ENCODE measurements at regions not wholly inside any gene's neighbourhood (a gene's known extent, or its start where the extent isn't known, plus 50 kb on each side); places are given as distances from the start of the nearest gene placed in this dataset.

- no peaks in the 10 kb centered on the region for H3K27me3 ChIP-seq (ENCODE audit: insufficient read depth, low read length)
- H3K27ac ChIP-seq (ENCODE audit: low read length): no peak overlapping the region
- peaks cover 32% of the 10 kb centered on the region for H3K9me3 ChIP-seq (ENCODE audit: insufficient read depth, low read depth, low read length)
- H3K9ac ChIP-seq (ENCODE audit: low read depth, low read length): no peak overlapping the region
- H3K4me1 ChIP-seq (ENCODE audit: insufficient read depth, low read length): no peaks in the 10 kb centered on the region
- H3K36me3 ChIP-seq (ENCODE audit: insufficient read depth, low read depth, low read length): no peaks in the 10 kb centered on the region
- no peak overlapping the region for H3K4me3 ChIP-seq (ENCODE audit: low read length)
Observed at GRCh38 chr2:125901278-125901677, 754.7 kb upstream of the GYPC start.

- Histone ChIP-seq H3K9me3 (ENCODE audit: insufficient read depth, low read depth, low read length) (no peaks in the 10 kb centered on the region), H3K36me3 (ENCODE audit: insufficient read depth, low read depth, low read length) (no peaks in the 10 kb centered on the region), H3K4me1 (ENCODE audit: insufficient read depth, low read length) (no peaks in the 10 kb centered on the region), H3K9ac (ENCODE audit: low read depth, low read length) (no peak overlapping the region), H3K4me3 (ENCODE audit: low read length) (no peak overlapping the region), H3K27me3 (ENCODE audit: insufficient read depth, low read length) (no peaks in the 10 kb centered on the region), H3K27ac (ENCODE audit: low read length) (no peak overlapping the region)
Observed at GRCh38 chr2:125925891-125926546, 729.9 kb upstream of the GYPC start.

- Histone ChIP-seq H3K4me1 (ENCODE audit: insufficient read depth, low read length) (no peaks in the 10 kb centered on the region), H3K27me3 (ENCODE audit: insufficient read depth, low read length) (no peaks in the 10 kb centered on the region), H3K36me3 (ENCODE audit: insufficient read depth, low read depth, low read length) (no peaks in the 10 kb centered on the region), H3K4me3 (ENCODE audit: low read length) (no peak overlapping the region), H3K9ac (ENCODE audit: low read depth, low read length) (no peak overlapping the region), H3K27ac (ENCODE audit: low read length) (no peak overlapping the region), H3K9me3 (ENCODE audit: insufficient read depth, low read depth, low read length) (peaks cover 4% of the 10 kb centered on the region; the same call in 1 of the 2 replicates)
Observed at GRCh38 chr2:125935559-125935958, 720.4 kb upstream of the GYPC start.

- Histone ChIP-seq H3K36me3 (ENCODE audit: insufficient read depth, low read depth, low read length) (no peaks in the 10 kb centered on the region), H3K4me3 (ENCODE audit: low read length) (no peak overlapping the region), H3K27me3 (ENCODE audit: insufficient read depth, low read length) (no peaks in the 10 kb centered on the region), H3K9ac (ENCODE audit: low read depth, low read length) (no peak overlapping the region), H3K4me1 (ENCODE audit: insufficient read depth, low read length) (no peaks in the 10 kb centered on the region), H3K9me3 (ENCODE audit: insufficient read depth, low read depth, low read length) (peaks cover 40% of the 10 kb centered on the region), H3K27ac (ENCODE audit: low read length) (no peak overlapping the region)
Observed at GRCh38 chr2:125942585-125943424, 713.2 kb upstream of the GYPC start.

GRCh38 chr2:125959047-125959446 is 696.9 kb upstream of the GYPC start:
- Histone ChIP-seq H3K36me3 (ENCODE audit: insufficient read depth, low read depth, low read length) (no peaks in the 10 kb centered on the region), H3K4me1 (ENCODE audit: insufficient read depth, low read length) (peaks cover 8% of the 10 kb centered on the region), H3K9me3 (ENCODE audit: insufficient read depth, low read depth, low read length) (peaks cover 5% of the 10 kb centered on the region; the same call in 1 of the 2 replicates), H3K27ac (ENCODE audit: low read length) (no peak overlapping the region), H3K27me3 (ENCODE audit: insufficient read depth, low read length) (peaks cover 51% of the 10 kb centered on the region), H3K9ac (ENCODE audit: low read depth, low read length) (no peak overlapping the region), H3K4me3 (ENCODE audit: low read length) (no peak overlapping the region)

GRCh38 chr2:125961739-125962138 is 694.2 kb upstream of the GYPC start:
- no peak overlapping the region for H3K4me3 ChIP-seq (ENCODE audit: low read length)
- H3K4me1 ChIP-seq (ENCODE audit: insufficient read depth, low read length): peaks cover 8% of the 10 kb centered on the region
- no peaks in the 10 kb centered on the region for H3K36me3 ChIP-seq (ENCODE audit: insufficient read depth, low read depth, low read length)
- H3K27ac ChIP-seq (ENCODE audit: low read length): no peak overlapping the region
- no peaks in the 10 kb centered on the region for H3K9me3 ChIP-seq (ENCODE audit: insufficient read depth, low read depth, low read length)
- peaks cover 51% of the 10 kb centered on the region for H3K27me3 ChIP-seq (ENCODE audit: insufficient read depth, low read length)
- H3K9ac ChIP-seq (ENCODE audit: low read depth, low read length): no peak overlapping the region

- Histone ChIP-seq H3K36me3 (ENCODE audit: insufficient read depth, low read depth, low read length) (no peaks in the 10 kb centered on the region), H3K27ac (ENCODE audit: low read length) (no peak overlapping the region), H3K4me1 (ENCODE audit: insufficient read depth, low read length) (no peaks in the 10 kb centered on the region), H3K9ac (ENCODE audit: low read depth, low read length) (no peak overlapping the region), H3K27me3 (ENCODE audit: insufficient read depth, low read length) (no peaks in the 10 kb centered on the region), H3K9me3 (ENCODE audit: insufficient read depth, low read depth, low read length) (no peaks in the 10 kb centered on the region), H3K4me3 (ENCODE audit: low read length) (no peak overlapping the region)
Observed at GRCh38 chr2:125979886-125980285, 676.1 kb upstream of the GYPC start.

GRCh38 chr2:125983364-125983763 is 672.6 kb upstream of the GYPC start:
- no peaks in the 10 kb centered on the region for H3K9me3 ChIP-seq (ENCODE audit: insufficient read depth, low read depth, low read length)
- no peak overlapping the region for H3K27ac ChIP-seq (ENCODE audit: low read length)
- no peak overlapping the region for H3K4me3 ChIP-seq (ENCODE audit: low read length)

GRCh38 chr2:126029316-126029715 is 626.6 kb upstream of the GYPC start:
- peaks cover 3% of the 10 kb centered on the region; the same call in 1 of the 2 replicates for H3K4me1 ChIP-seq (ENCODE audit: insufficient read depth, low read length)
- H3K9ac ChIP-seq (ENCODE audit: low read depth, low read length): no peak overlapping the region
- H3K9me3 ChIP-seq (ENCODE audit: insufficient read depth, low read depth, low read length): no peaks in the 10 kb centered on the region; the same call in 1 of the 2 replicates
- H3K27me3 ChIP-seq (ENCODE audit: insufficient read depth, low read length): no peaks in the 10 kb centered on the region
- no peak overlapping the region for H3K27ac ChIP-seq (ENCODE audit: low read length)
- H3K36me3 ChIP-seq (ENCODE audit: insufficient read depth, low read depth, low read length): no peaks in the 10 kb centered on the region
- no peak overlapping the region for H3K4me3 ChIP-seq (ENCODE audit: low read length)

More at GRCh38 chr2:125983364-125983763, 672.6 kb upstream of the GYPC start:
- Histone ChIP-seq H3K27me3 (ENCODE audit: insufficient read depth, low read length) (no peaks in the 10 kb centered on the region), H3K36me3 (ENCODE audit: insufficient read depth, low read depth, low read length) (no peaks in the 10 kb centered on the region), H3K4me1 (ENCODE audit: insufficient read depth, low read length) (no peaks in the 10 kb centered on the region), H3K9ac (ENCODE audit: low read depth, low read length) (no peak overlapping the region)

- H3K9ac ChIP-seq (ENCODE audit: low read depth, low read length): no peak overlapping the region
- H3K27ac ChIP-seq (ENCODE audit: low read length): no peak overlapping the region
- no peaks in the 10 kb centered on the region for H3K27me3 ChIP-seq (ENCODE audit: insufficient read depth, low read length)
- H3K9me3 ChIP-seq (ENCODE audit: insufficient read depth, low read depth, low read length): no peaks in the 10 kb centered on the region
- H3K4me3 ChIP-seq (ENCODE audit: low read length): no peak overlapping the region
- H3K36me3 ChIP-seq (ENCODE audit: insufficient read depth, low read depth, low read length): no peaks in the 10 kb centered on the region
- H3K4me1 ChIP-seq (ENCODE audit: insufficient read depth, low read length): no peaks in the 10 kb centered on the region
Observed at GRCh38 chr2:126038861-126039260, 617.1 kb upstream of the GYPC start.

- H3K36me3 ChIP-seq (ENCODE audit: insufficient read depth, low read depth, low read length): no peaks in the 10 kb centered on the region
- no peaks in the 10 kb centered on the region for H3K4me1 ChIP-seq (ENCODE audit: insufficient read depth, low read length)
- H3K9ac ChIP-seq (ENCODE audit: low read depth, low read length): no peak overlapping the region
- H3K9me3 ChIP-seq (ENCODE audit: insufficient read depth, low read depth, low read length): no peaks in the 10 kb centered on the region
- H3K4me3 ChIP-seq (ENCODE audit: low read length): no peak overlapping the region
- no peaks in the 10 kb centered on the region for H3K27me3 ChIP-seq (ENCODE audit: insufficient read depth, low read length)
- H3K27ac ChIP-seq (ENCODE audit: low read length): no peak overlapping the region
Observed at GRCh38 chr2:126041391-126042047, 614.4 kb upstream of the GYPC start.

Data from iPS-20b (cell line).